Body of pancreas (tissue), 4 donors: ENCODE measurements at regions not wholly inside any gene's neighbourhood (a gene's known extent, or its start where the extent isn't known, plus 50 kb on each side); places are given as distances from the start of the nearest gene placed in this dataset.

ENCODE experiments used
- ATAC-seq: fragments of 150-250 bp; one replicate; pipeline ENCODE4 v1.9.1; 2016
- DNase-seq, 4 donors: peaks; one replicate each; pipeline ENCODE4 v3.0.0-alpha.2; 2019
- H3K27ac ChIP-seq, 4 donors: fragments of 200-600 bp; sonication (generic); 1 replicate in 3 of 4; 2 replicates in 1 of 4; pipeline versions ENCODE4 v1.5.1 to v1.6.1; 2016 to 2019; ENCODE audit warnings: mild to moderate bottlenecking in 1 of 4, mixed read lengths in 1 of 4, moderate library complexity in 1 of 4
- H3K27me3 ChIP-seq, 2 donors: fragments of 200-600 bp; sonication (generic); one replicate each; pipeline ENCODE4 v1.6.0; 2016; ENCODE audit warnings: mild to moderate bottlenecking in 1 of 2
- H3K36me3 ChIP-seq, 2 donors: fragments of 200-600 bp; sonication (generic); replicated peaks in 1 of 2; 2 replicates each; pipeline ENCODE4 v1.5.1; 2016; ENCODE audit warnings: low read depth in 2 of 2; ENCODE audit not compliant: insufficient read depth in 1 of 2
- H3K4me1 ChIP-seq: fragments of 200-600 bp; sonication (generic); one replicate; pipeline ENCODE4 v1.6.0; 2016
- H3K4me3 ChIP-seq, 2 donors: fragments of 200-600 bp; sonication (generic); 1 replicate in 1 of 2; 2 replicates in 1 of 2; pipeline ENCODE4 v1.5.1; 2016 to 2019
- H3K9me3 ChIP-seq, 3 donors: fragments of 200-600 bp; sonication (generic); 1 replicate in 2 of 3; 2 replicates in 1 of 3; pipeline ENCODE4 v1.5.1; 2016
- CTCF ChIP-seq, 7 experiments: fragments of 450-650 bp in 4 of 7; fragments of 200-600 bp in 3 of 7; sonication (generic) in 3 of 7; IDR thresholded peaks; one replicate each; pipeline ENCODE4 v1.5.1; 2016 to 2019; ENCODE audit warnings: antibody characterized with exemption in 7 of 7
- POLR2A ChIP-seq, 3 donors: fragments of 450-650 bp; IDR thresholded peaks; one replicate each; pipeline ENCODE4 v1.6.1; 2016; ENCODE audit warnings: antibody characterized with exemption in 3 of 3, mild to moderate bottlenecking in 2 of 3
- WGBS, 2 donors: methylation state at CpG; one replicate each; pipeline ENCODE4 v1.1.5; 2017; 5-methylcytosine and 5-hydroxymethylcytosine counted together
- intact Hi-C: fragments of 100-400 bp; cut with DNase I; formaldehyde crosslinking; loops from one replicate; pipeline ENCODE4 v1.15.1; 2023

DNA sequence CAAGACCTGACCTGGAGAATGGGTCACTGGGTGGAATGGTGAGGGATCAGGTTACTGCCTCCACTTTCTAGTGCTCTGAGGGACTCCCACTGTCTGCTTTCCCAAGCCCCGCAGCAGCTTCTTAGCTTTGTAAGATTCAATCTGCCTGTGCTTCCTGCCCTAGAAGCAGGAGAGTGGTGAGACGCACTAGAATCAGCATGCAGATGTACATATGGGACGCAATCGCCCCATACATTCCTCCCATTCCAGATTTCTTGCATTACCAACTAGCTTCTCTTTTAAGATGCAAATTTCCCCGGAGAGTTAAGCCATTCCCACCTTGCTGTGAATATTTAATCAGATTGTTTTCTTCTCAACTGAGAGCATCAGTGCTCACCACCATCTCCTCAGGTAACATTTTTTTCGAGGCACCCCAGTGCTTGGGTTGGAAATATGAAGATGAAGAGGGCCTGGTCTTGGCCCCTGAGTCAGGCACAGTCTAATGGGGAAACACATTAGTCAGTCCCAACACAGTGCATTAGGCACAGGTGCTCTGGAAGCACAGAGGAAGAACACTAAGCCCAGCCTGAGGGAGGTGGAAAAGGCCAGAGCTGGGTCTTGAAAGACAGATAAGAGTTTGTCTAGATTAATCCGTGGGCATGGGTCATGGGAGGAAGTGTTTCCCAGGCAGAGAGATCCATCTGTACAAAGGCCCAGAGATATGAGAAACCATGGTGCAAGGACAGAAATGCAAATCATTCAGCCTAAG lies 66.7 kb upstream of the PRPS1 start:
- ATAC-seq (no peak), DNase-seq (no peak)
- H3K27me3 ChIP-seq: no peaks in the 10 kb centered on the region
- no peak overlapping the region for H3K27ac ChIP-seq
- H3K9me3 ChIP-seq: no peaks in the 10 kb centered on the region
- WGBS, 2 donors: 52 to 71% methylated on average over 6 to 7 of the region's 7 CpGs
- intact Hi-C loops: no loop called here
- no peaks in the 10 kb centered on the region for H3K36me3 ChIP-seq
- TF ChIP-seq POLR2A (IDR thresholded peaks at IDR 0.05) (no peak), CTCF (IDR thresholded peaks at IDR 0.05) (no peak)
- no peak overlapping the region for H3K4me3 ChIP-seq
- peaks cover 4% of the 10 kb centered on the region for H3K4me1 ChIP-seq

- Histone ChIP-seq H3K27ac (no peak overlapping the region), H3K4me1 (peaks cover 4% of the 10 kb centered on the region), H3K9me3 (no peaks in the 10 kb centered on the region), H3K27me3 (no peaks in the 10 kb centered on the region), H3K36me3 (no peaks in the 10 kb centered on the region), H3K4me3 (no peak overlapping the region)
- TF ChIP-seq POLR2A (IDR thresholded peaks at IDR 0.05) (no peak), CTCF (IDR thresholded peaks at IDR 0.05) (no peak)
- no peak for ATAC-seq
- intact Hi-C loops: no loop called here
- DNase-seq: no peak
- WGBS, 2 donors: 76 to 94% methylated on average over 3 of the region's 3 CpGs
Measured at GRCh38 chrX:107562482-107562881, 65.8 kb upstream of the PRPS1 start.

GRCh38 chrX:107563824-107564223 lies 64.5 kb upstream of the PRPS1 start:
- Histone ChIP-seq H3K27me3 (no peaks in the 10 kb centered on the region), H3K4me3 (no peak overlapping the region), H3K4me1 (peaks cover 4% of the 10 kb centered on the region), H3K27ac (no peak overlapping the region), H3K36me3 (no peaks in the 10 kb centered on the region), H3K9me3 (no peaks in the 10 kb centered on the region)
- ATAC-seq (no peak), DNase-seq (no peak)
- no peak for TF ChIP-seq CTCF (IDR thresholded peaks at IDR 0.05)
- TF ChIP-seq POLR2A (IDR thresholded peaks at IDR 0.05): no peak
- intact Hi-C loops: no loop called here
- WGBS, 2 donors: 90 to 94% methylated on average over 2 to 3 of the region's 4 CpGs

DNA sequence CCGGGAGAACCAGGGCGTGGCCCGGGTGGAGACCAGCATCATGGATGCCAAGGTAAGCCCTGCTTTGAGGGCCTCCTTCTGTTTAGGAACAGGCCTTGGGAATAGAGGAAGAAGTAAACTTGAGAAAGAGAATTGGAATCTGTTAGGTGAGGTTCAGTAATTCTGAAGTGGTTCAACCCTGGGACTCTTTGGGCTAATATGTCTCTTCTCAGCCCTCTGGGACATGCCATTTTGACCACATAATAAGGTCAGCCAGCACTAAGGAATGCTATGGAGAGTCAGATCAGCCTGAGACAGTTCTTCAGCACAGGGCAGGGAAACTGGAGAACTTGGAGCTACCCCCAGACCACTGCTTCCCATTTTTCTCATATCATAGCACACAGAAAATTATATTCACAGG lies 63.3 kb upstream of the PRPS1 start:
- WGBS, 2 donors: 100% methylated on average over 3 of the region's 3 CpGs; no CpG with 5 or more reads in 1 of the 2 donors
- H3K27me3 ChIP-seq: no peaks in the 10 kb centered on the region
- no peak for ATAC-seq
- no peaks in the 10 kb centered on the region for H3K9me3 ChIP-seq
- peaks cover 4% of the 10 kb centered on the region for H3K4me1 ChIP-seq
- no peaks in the 10 kb centered on the region for H3K36me3 ChIP-seq
- no peak for TF ChIP-seq POLR2A (IDR thresholded peaks at IDR 0.05)
- no peak for TF ChIP-seq CTCF (IDR thresholded peaks at IDR 0.05)
- no peak overlapping the region for H3K4me3 ChIP-seq
- no peak for DNase-seq
- intact Hi-C loops: no loop called here
- H3K27ac ChIP-seq: no peak overlapping the region
